GM23248 (cell line): ENCODE measurements at regions not wholly inside any gene's neighbourhood (a gene's known extent, or its start where the extent isn't known, plus 50 kb on each side); places are given as distances from the start of the nearest gene placed in this dataset.

Experiments
- DNase-seq: peaks from one replicate; pipeline ENCODE4 v3.0.0-alpha.2; 2015
- H2AFZ ChIP-seq: fragments of 200-600 bp; sonication (generic); 2 replicates; pipeline ENCODE4 v1.6.1; 2016; ENCODE audit warnings: antibody characterized with exemption
- H3F3A ChIP-seq: fragments of 200-600 bp; sonication (generic); 2 replicates; pipeline ENCODE4 v1.6.1; 2016; ENCODE audit warnings: mild to moderate bottlenecking, antibody characterized with exemption, mixed run types; ENCODE audit not compliant: insufficient read depth
- H3K27ac ChIP-seq: fragments of 200-600 bp; sonication (generic); 2 replicates; pipeline ENCODE4 v1.5.1; 2016; ENCODE audit warnings: mild to moderate bottlenecking
- H3K27me3 ChIP-seq: fragments of 200-600 bp; sonication (generic); replicated peaks from 2 replicates; pipeline ENCODE4 v1.6.1; 2016; ENCODE audit warnings: mild to moderate bottlenecking; ENCODE audit not compliant: insufficient read depth
- H3K36me3 ChIP-seq: fragments of 200-600 bp; sonication (generic); 2 replicates; pipeline ENCODE4 v1.6.1; 2016; ENCODE audit warnings: low read depth, mild to moderate bottlenecking
- H3K4me1 ChIP-seq: fragments of 200-600 bp; sonication (generic); 2 replicates; pipeline ENCODE4 v1.6.1; 2016; ENCODE audit warnings: mild to moderate bottlenecking; ENCODE audit not compliant: insufficient read depth
- H3K4me2 ChIP-seq: fragments of 200-600 bp; sonication (generic); one replicate; pipeline ENCODE4 v1.6.1; 2016; ENCODE audit warnings: mild to moderate bottlenecking; ENCODE audit not compliant: unreplicated experiment
- H3K4me3 ChIP-seq: fragments of 200-600 bp; sonication (generic); 2 replicates; pipeline ENCODE4 v1.5.1; 2016; ENCODE audit warnings: mild to moderate bottlenecking
- H3K79me2 ChIP-seq: fragments of 200-600 bp; sonication (generic); 2 replicates; pipeline ENCODE4 v1.6.1; 2016; ENCODE audit warnings: mild to moderate bottlenecking; ENCODE audit not compliant: insufficient read depth
- H3K9ac ChIP-seq: fragments of 200-600 bp; sonication (generic); 2 replicates; pipeline ENCODE4 v1.6.1; 2016; ENCODE audit warnings: mild to moderate bottlenecking
- H3K9me2 ChIP-seq: fragments of 200-600 bp; sonication (generic); 2 replicates; pipeline ENCODE4 v1.6.1; 2016; ENCODE audit warnings: mixed run types, mild to moderate bottlenecking, moderate library complexity; ENCODE audit not compliant: insufficient read depth
- H3K9me3 ChIP-seq: fragments of 200-600 bp; sonication (generic); one replicate; pipeline ENCODE4 v1.6.1; 2017; ENCODE audit warnings: low read depth
- H4K20me1 ChIP-seq: fragments of 200-600 bp; sonication (generic); 2 replicates; pipeline ENCODE4 v1.6.0; 2016; ENCODE audit not compliant: insufficient read depth
- EZH2 ChIP-seq: fragments of 200-600 bp; sonication (generic); IDR thresholded peaks from 2 replicates; pipeline ENCODE4 v1.6.1; 2018; ENCODE audit warnings: antibody characterized with exemption, mild to moderate bottlenecking; ENCODE audit not compliant: insufficient read depth, poor library complexity, severe bottlenecking
- EZH2phosphoT487 ChIP-seq: fragments of 200-600 bp; sonication (generic); IDR thresholded peaks from 2 replicates; pipeline ENCODE4 v1.6.1; 2018; ENCODE audit warnings: antibody characterized with exemption, moderate library complexity, mild to moderate bottlenecking, low read depth; ENCODE audit not compliant: insufficient read depth
- WGBS, 2 experiments: methylation state at CpG; one replicate each; pipeline ENCODE4 v1.1.6; 2015 to 2017; ENCODE audit warnings: low lambda C conversion rate in 2 of 2, low coverage in 1 of 2; ENCODE audit errors: missing lambda C conversion rate in 2 of 2; 5-methylcytosine and 5-hydroxymethylcytosine counted together
- in situ Hi-C: fragments of 300-500 bp; cut with MboI; formaldehyde crosslinking; loops from 2 replicates; pipeline ENCODE4 v1.15.0; 2020

- in situ Hi-C loops: no loop called here
- 17 to 18% methylated on average over 8 of the region's 8 CpGs for WGBS, 2 experiments
These were observed 123.2 kb upstream of the ANKFN1 start for GRCh38 chr17:56030009-56030624.

DNA sequence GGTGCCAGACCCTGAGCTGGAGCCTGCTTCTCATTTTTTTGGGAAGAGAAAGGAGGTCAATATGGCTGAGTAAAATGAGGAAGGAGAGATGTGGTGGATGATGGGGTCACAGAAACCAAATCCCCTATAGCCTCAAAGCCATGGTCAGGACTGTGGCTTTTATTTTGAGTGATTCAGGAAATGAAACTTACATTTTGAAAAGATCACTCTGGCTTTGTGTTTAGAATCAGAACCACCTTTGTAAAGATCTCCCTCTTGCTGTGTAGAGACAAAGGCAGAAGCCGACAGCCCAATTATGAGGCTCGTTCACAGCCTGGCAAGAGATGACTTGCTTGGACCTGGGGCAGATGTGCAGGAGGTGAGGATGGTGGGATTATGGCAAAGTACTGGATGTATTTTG lies 121.6 kb upstream of the ANKFN1 start:
- Histone ChIP-seq H3K9ac (no peak overlapping the region), H4K20me1 (no peaks in the 10 kb centered on the region), H3K9me3 (no peaks in the 10 kb centered on the region), H3K36me3 (no peaks in the 10 kb centered on the region), H3K27me3 (no peaks in the 10 kb centered on the region), H2AFZ (no peak overlapping the region), H3K4me1 (no peaks in the 10 kb centered on the region), H3K9me2 (no peaks in the 10 kb centered on the region), H3K79me2 (no peaks in the 10 kb centered on the region), H3F3A (no peaks in the 10 kb centered on the region), H3K4me2 (no peak overlapping the region), H3K4me3 (no peak overlapping the region), H3K27ac (no peak overlapping the region)
- no peak for DNase-seq
- in situ Hi-C loops: no loop called here
- TF ChIP-seq EZH2phosphoT487 (no peak), EZH2 (no peak)
- WGBS, 2 experiments: 37 to 43% methylated on average over 2 of the region's 2 CpGs

More at GRCh38 chr17:56030009-56030624, 123.2 kb upstream of the ANKFN1 start:
- no peak overlapping the region for H3K4me3 ChIP-seq
- H3K36me3 ChIP-seq: no peaks in the 10 kb centered on the region
- no peaks in the 10 kb centered on the region for H3K9me2 ChIP-seq
- TF ChIP-seq EZH2phosphoT487 (no peak), EZH2 (no peak)
- H3K9me3 ChIP-seq: no peaks in the 10 kb centered on the region
- no peak overlapping the region for H2AFZ ChIP-seq
- no peaks in the 10 kb centered on the region for H4K20me1 ChIP-seq
- H3K4me2 ChIP-seq: no peak overlapping the region
- no peak overlapping the region for H3K9ac ChIP-seq
- no peaks in the 10 kb centered on the region for H3K79me2 ChIP-seq
- no peak overlapping the region for H3K27ac ChIP-seq
- no peaks in the 10 kb centered on the region for H3K4me1 ChIP-seq
- no peaks in the 10 kb centered on the region for H3F3A ChIP-seq
- DNase-seq: no peak
- H3K27me3 ChIP-seq: no peaks in the 10 kb centered on the region

DNA sequence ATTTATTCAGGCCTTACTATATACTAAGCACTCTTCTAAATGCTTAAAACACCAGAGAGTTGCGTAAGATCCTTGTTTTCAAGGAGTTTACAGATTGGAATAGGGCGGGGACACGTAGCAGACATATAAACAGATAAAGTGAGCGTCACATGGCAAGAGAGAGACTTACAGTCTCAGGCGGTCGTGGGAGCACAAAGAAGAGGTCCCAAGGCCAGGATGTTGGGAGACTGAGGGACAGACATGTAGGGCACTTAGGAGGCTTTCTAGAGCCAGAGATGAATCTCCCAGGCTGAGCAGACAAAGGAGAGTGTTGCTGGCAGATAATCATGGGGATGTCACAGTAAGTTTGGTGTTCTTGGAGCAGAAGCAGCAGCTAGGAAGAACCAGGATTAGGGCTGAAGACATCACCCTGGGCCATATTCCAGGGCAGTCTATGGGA lies 119.1 kb upstream of the ANKFN1 start:
- Histone ChIP-seq H3K4me3 (no peak overlapping the region), H2AFZ (no peak overlapping the region), H3K27ac (no peak overlapping the region), H3F3A (no peaks in the 10 kb centered on the region), H3K36me3 (no peaks in the 10 kb centered on the region), H3K9me3 (no peaks in the 10 kb centered on the region), H3K4me1 (no peaks in the 10 kb centered on the region), H3K9me2 (no peaks in the 10 kb centered on the region), H3K27me3 (no peaks in the 10 kb centered on the region; the same call in 1 of the 2 replicates), H3K9ac (no peak overlapping the region), H4K20me1 (no peaks in the 10 kb centered on the region), H3K4me2 (no peak overlapping the region), H3K79me2 (no peaks in the 10 kb centered on the region)
- in situ Hi-C loops: no loop called here
- no peak for TF ChIP-seq EZH2
- TF ChIP-seq EZH2phosphoT487: no peak
- DNase-seq: peak; percentile 4
- WGBS, 2 experiments: 1 to 4% methylated on average over 6 of the region's 6 CpGs

DNA sequence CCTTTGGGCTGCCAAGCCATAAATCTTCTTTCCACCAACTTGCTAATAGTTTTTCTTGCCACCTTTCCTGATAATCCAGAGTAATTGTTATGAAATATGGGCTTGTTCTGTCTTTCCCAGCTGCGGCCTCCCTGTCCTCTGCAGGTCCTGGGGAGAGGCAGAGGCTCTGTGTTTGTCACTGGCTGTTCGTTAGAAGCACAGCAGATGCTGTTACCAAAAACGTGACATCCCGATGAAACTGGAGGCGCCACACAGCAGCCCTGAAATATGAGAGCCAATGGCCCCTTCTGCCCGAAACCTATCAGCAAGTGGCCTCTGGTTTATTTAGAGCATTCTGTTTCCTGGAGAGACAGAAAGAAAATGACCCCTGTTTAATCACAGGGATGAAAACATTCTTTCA lies 115.1 kb upstream of the ANKFN1 start:
- 19 to 23% methylated on average over 6 of the region's 6 CpGs for WGBS, 2 experiments
- H3K27ac ChIP-seq: no peak overlapping the region
- no peaks in the 10 kb centered on the region for H3F3A ChIP-seq
- no peaks in the 10 kb centered on the region for H3K4me1 ChIP-seq
- H3K4me3 ChIP-seq: no peak overlapping the region
- no peak for DNase-seq
- no peaks in the 10 kb centered on the region for H3K9me2 ChIP-seq
- no peaks in the 10 kb centered on the region for H3K9me3 ChIP-seq
- no peaks in the 10 kb centered on the region for H3K36me3 ChIP-seq
- no peaks in the 10 kb centered on the region for H4K20me1 ChIP-seq
- H3K9ac ChIP-seq: no peak overlapping the region
- in situ Hi-C loops: no loop called here
- TF ChIP-seq EZH2phosphoT487 (no peak), EZH2 (no peak)
- H2AFZ ChIP-seq: no peak overlapping the region
- H3K79me2 ChIP-seq: no peaks in the 10 kb centered on the region
- H3K4me2 ChIP-seq: no peak overlapping the region
- no peaks in the 10 kb centered on the region; the same call in 1 of the 2 replicates for H3K27me3 ChIP-seq
